ENCODE measurements at regions not wholly inside any gene's neighbourhood (a gene's known extent, or its start where the extent isn't known, plus 50 kb on each side); places are given as distances from the start of the nearest gene placed in this dataset.

DNA sequence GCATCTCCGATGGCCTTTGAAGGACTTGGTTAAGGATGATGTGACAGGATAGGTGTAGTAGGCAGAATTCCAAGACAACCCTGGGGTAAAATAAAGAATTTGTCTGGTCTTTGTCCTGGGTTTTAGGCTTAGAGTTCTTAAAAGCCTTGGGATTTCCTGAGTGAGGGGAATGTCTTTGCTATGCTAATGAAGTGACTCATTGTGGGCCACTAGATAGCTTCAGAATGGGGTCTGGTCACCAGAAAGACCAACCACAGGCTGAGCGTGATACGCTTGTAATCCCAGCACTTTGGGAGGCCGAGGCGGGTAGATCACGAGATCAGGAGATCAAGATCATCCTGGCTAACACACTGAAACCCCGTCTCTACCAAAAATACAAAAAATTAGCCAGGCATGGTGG, 182.8 kb upstream of the TOX3 start:
- TF ChIP-seq POLR2AphosphoS5 (IDR thresholded peaks at IDR 0.05; ENCODE audit: borderline replicate concordance, low read depth, low read length) = no peak
- no peak for TF ChIP-seq EZH2 (IDR thresholded peaks at IDR 0.05)
- no peak for TF ChIP-seq FOXP2 (optimal IDR thresholded peaks at IDR 0.05; ENCODE audit: control extremely low read depth, extremely low read length, insufficient read depth)
